Germinal center (tissue), 1 donor: ENCODE measurements at regions not wholly inside any gene's neighbourhood (a gene's known extent, or its start where the extent isn't known, plus 50 kb on each side); places are given as distances from the start of the nearest gene placed in this dataset.
"Not testable (repeated sequence)": the region's sequence is repeated elsewhere in the genome, so short reads cannot be mapped to it uniquely, and the experiment has no call there.

Experiments
- DNase-seq: peaks from one replicate; pipeline ENCODE4 v3.0.0; 2012; ENCODE audit warnings: mixed read lengths, low spot score

GRCh38 chr6:167735084-167735950 lies 91.4 kb upstream of the AFDN start:
- DNase-seq, result no peak

- no peak for DNase-seq
Observed at GRCh38 chr6:167735951-167736288, 90.8 kb upstream of the AFDN start.

GRCh38 chr6:167736486-167737204 lies 90.1 kb upstream of the AFDN start:
- DNase-seq, result no peak

- no peak for DNase-seq
Observed at GRCh38 chr6:167737205-167737830, 89.4 kb upstream of the AFDN start.

GRCh38 chr6:167738386-167738785 lies 88.3 kb upstream of the AFDN start:
- no peak for DNase-seq

- no peak for DNase-seq
Observed at GRCh38 chr6:167739721-167740475, 86.8 kb upstream of the AFDN start.

GRCh38 chr6:167742719-167743303 lies 83.9 kb upstream of the AFDN start:
- no peak for DNase-seq

GRCh38 chr6:167744681-167745669 lies 81.7 kb upstream of the AFDN start:
- no peak for DNase-seq

GRCh38 chr6:167745670-167746389 lies 80.9 kb upstream of the AFDN start:
- no peak for DNase-seq

- no peak for DNase-seq
Observed at GRCh38 chr6:167746390-167746907, 80.3 kb upstream of the AFDN start.

- DNase-seq, result no peak
Observed at GRCh38 chr6:167746975-167747374, 79.7 kb upstream of the AFDN start.

- no peak for DNase-seq
Observed at GRCh38 chr6:167747645-167748044, 79.1 kb upstream of the AFDN start.

- DNase-seq, result no peak
Observed at GRCh38 chr6:167748046-167748445, 78.7 kb upstream of the AFDN start.

GRCh38 chr6:167748458-167749379 lies 78.0 kb upstream of the AFDN start:
- DNase-seq, result no peak

- DNase-seq, result no peak
Observed at GRCh38 chr6:167750956-167751358, 75.8 kb upstream of the AFDN start.

GRCh38 chr6:167751579-167752115 lies 75.1 kb upstream of the AFDN start:
- no peak for DNase-seq

- not testable (repeated sequence) for DNase-seq
Observed at GRCh38 chr6:167753281-167753680, 73.4 kb upstream of the AFDN start.

- DNase-seq, result no peak
Observed at GRCh38 chr6:167754691-167755090, 72.0 kb upstream of the AFDN start.
